GM12892 (cell line): ENCODE measurements at regions not wholly inside any gene's neighbourhood (a gene's known extent, or its start where the extent isn't known, plus 50 kb on each side); places are given as distances from the start of the nearest gene placed in this dataset.

Experiments used
- POLR2A ChIP-seq: IDR thresholded peaks from 2 replicates; pipeline ENCODE4 v1.6.1; 2011; ENCODE audit warnings: low read depth, low read length, control low read depth
- POLR2AphosphoS5 ChIP-seq: IDR thresholded peaks from 2 replicates; pipeline ENCODE4 v1.6.1; 2011; ENCODE audit warnings: low read depth, low read length, control low read depth
- TAF1 ChIP-seq: IDR thresholded peaks from 2 replicates; pipeline ENCODE4 v1.6.1; 2011; ENCODE audit warnings: low read depth, mild to moderate bottlenecking, control low read depth, low read length, borderline replicate concordance

GRCh38 chr5:58011301-58011700, 448.6 kb downstream of the PLK2 start:
- TF ChIP-seq TAF1 (no peak), POLR2A (no peak), POLR2AphosphoS5 (no peak)
